ENCODE measurements at regions not wholly inside any gene's neighbourhood (a gene's known extent, or its start where the extent isn't known, plus 50 kb on each side); places are given as distances from the start of the nearest gene placed in this dataset.

GRCh38 chr6:106918115-106918514 is 56.4 kb downstream of the CD24 start:
- no peak for DNase-seq (ENCODE audit: low read depth in 2 of 2)
- no peak for TF ChIP-seq CTCF (IDR thresholded peaks at IDR 0.05; ENCODE audit: low read depth, low read length)
- H3K4me3 ChIP-seq (replicated peaks in 1 of 2; ENCODE audit: low read depth in 2 of 2, low read length in 2 of 2): no peak overlapping the region

GRCh38 chr6:106916891-106917290 is 57.6 kb downstream of the CD24 start:
- no peak overlapping the region for H3K4me3 ChIP-seq (replicated peaks in 1 of 2; ENCODE audit: low read depth in 2 of 2, low read length in 2 of 2)
- DNase-seq (ENCODE audit: low read depth in 2 of 2): no peak
- no peak for TF ChIP-seq CTCF (IDR thresholded peaks at IDR 0.05; ENCODE audit: low read depth, low read length)

GRCh38 chr6:106913676-106914280 is 60.8 kb downstream of the CD24 start:
- TF ChIP-seq CTCF (IDR thresholded peaks at IDR 0.05; ENCODE audit: low read depth, low read length): no peak
- no peak overlapping the region for H3K4me3 ChIP-seq (replicated peaks in 1 of 2; ENCODE audit: low read depth in 2 of 2, low read length in 2 of 2)
- no peak for DNase-seq (ENCODE audit: low read depth in 2 of 2)

GRCh38 chr6:106913111-106913510 is 61.4 kb downstream of the CD24 start:
- no peak for TF ChIP-seq CTCF (IDR thresholded peaks at IDR 0.05; ENCODE audit: low read depth, low read length)
- no peak for DNase-seq (ENCODE audit: low read depth in 2 of 2)
- H3K4me3 ChIP-seq (replicated peaks in 1 of 2; ENCODE audit: low read depth in 2 of 2, low read length in 2 of 2): no peak overlapping the region

- TF ChIP-seq CTCF (IDR thresholded peaks at IDR 0.05; ENCODE audit: low read depth, low read length): no peak
- no peak for DNase-seq (ENCODE audit: low read depth in 2 of 2)
These were observed 62.4 kb downstream of the CD24 start for GRCh38 chr6:106912091-106912490.

GRCh38 chr6:106910999-106911949 is 63.3 kb downstream of the CD24 start:
- TF ChIP-seq CTCF (IDR thresholded peaks at IDR 0.05; ENCODE audit: low read depth, low read length): no peak
- no peak for DNase-seq (ENCODE audit: low read depth in 2 of 2)
- no peak overlapping the region for H3K4me3 ChIP-seq (replicated peaks in 1 of 2; ENCODE audit: low read depth in 2 of 2, low read length in 2 of 2)

More at GRCh38 chr6:106912091-106912490, 62.4 kb downstream of the CD24 start:
- H3K4me3 ChIP-seq (replicated peaks in 1 of 2; ENCODE audit: low read depth in 2 of 2, low read length in 2 of 2): no peak overlapping the region

All from cardiac fibroblast (primary cell).